ENCODE measurements at regions not wholly inside any gene's neighbourhood (a gene's known extent, or its start where the extent isn't known, plus 50 kb on each side); places are given as distances from the start of the nearest gene placed in this dataset.

GRCh38 chr13:97057176-97057575 is 62.9 kb upstream of the OXGR1 start:
- DNase-seq (ENCODE audit: low spot score in 2 of 2) (no peak), ATAC-seq (no peak)
- Mint-ChIP-seq H3K9me3 (peaks cover 0 to 5% of the 10 kb centered on the region in 2 donors), H3K36me3 (peaks cover 0 to 6% of the 10 kb centered on the region in 2 donors), H3K27ac (no peak overlapping the region)

DNA sequence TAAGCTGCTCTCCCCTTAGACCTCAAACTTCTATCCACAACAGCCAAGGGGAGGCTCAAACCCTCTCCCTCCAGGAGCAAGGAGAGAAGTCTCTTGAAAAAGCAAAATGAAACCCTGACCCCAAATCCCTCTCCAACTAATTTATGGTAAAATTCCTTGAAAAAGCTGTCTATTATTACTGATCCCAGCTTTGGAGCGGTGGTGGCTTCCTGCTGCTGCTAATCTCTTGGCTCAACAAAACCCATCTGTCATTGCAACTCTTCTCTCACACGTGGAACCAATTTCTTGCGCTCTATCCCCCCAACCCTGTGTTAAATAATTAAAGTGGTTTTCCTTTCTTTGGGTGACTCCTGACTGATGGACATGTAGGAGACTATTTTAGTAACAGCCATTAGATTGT is 64.1 kb upstream of the OXGR1 start:
- H3K9me3 Mint-ChIP-seq = peaks cover 0 to 8% of the 10 kb centered on the region in 2 donors
- ATAC-seq (no peak), DNase-seq (ENCODE audit: low spot score in 2 of 2) (no peak)
- no peak overlapping the region for H3K27ac Mint-ChIP-seq
- peaks cover 0 to 6% of the 10 kb centered on the region in 2 donors for H3K36me3 Mint-ChIP-seq

GRCh38 chr13:97058926-97059325 is 64.7 kb upstream of the OXGR1 start:
- no peak for ATAC-seq
- peaks cover 0 to 8% of the 10 kb centered on the region in 2 donors for H3K9me3 Mint-ChIP-seq

DNA sequence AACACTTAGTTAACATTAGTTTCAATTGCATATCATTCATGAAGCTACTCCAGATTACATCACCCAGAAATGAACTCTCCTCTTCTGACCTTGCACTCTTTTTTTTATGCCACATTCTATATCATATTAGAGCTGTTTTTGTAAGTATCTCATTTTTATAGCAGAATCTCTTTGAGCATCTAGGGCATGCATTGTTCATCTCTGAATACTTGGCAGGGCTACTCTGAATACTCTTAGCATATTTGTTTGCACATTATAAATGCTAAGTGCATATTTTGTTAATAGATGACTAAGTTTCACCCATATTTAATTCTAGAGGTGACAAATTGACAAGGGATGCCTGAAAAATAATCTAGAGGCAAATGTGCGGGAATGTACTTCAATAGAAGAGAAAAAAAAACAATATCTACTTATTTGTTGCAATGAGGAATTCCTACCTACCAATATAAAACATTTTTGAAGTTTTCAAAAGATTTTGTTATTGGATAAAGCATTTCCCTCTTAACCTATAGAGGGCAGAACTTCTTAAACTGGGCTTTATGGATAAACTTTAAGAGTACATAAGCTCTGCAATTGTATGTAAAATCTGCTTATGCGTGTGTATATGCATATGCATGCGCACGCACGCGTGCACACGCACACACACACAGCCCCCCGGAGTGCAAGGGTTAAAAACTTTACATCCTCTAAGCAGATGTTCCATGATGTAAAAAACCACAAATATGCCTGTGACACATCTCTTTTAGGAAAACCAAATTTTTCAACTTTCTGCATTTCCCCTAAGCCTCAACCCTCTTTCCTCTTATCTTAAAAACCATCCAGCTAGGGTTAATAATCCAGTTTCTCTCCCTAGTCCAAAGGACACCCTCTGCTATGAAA is 73.0 kb upstream of the OXGR1 start:
- H3K27ac Mint-ChIP-seq = no peak overlapping the region

More at GRCh38 chr13:97058926-97059325, 64.7 kb upstream of the OXGR1 start:
- Mint-ChIP-seq H3K36me3 (peaks cover 0 to 5% of the 10 kb centered on the region in 2 donors), H3K27ac (no peak overlapping the region)
- no peak for DNase-seq (ENCODE audit: low spot score in 2 of 2)

DNA sequence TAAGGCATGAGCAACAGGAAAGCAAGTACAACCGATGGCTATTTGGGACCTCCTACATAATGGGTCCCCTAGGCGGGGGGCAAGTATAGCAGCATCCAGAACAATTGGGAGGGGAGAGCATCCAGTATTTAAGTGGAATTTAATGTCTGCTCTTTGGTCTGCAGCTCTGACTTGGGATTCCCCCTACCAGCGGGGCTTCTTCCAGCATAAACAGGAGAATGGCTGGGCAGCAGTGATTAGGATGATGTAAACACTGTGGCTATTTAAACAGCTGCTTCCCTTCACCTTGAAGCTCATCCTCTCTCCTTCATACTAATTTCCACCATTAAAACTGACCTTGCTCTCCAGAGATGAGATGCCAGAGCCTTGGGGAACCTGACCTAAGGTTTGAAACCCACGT is 73.9 kb upstream of the OXGR1 start:
- Mint-ChIP-seq H3K27ac (no peak overlapping the region), H3K36me3 (no peaks in the 10 kb centered on the region), H3K9me3 (no peaks in the 10 kb centered on the region)
- DNase-seq (ENCODE audit: low spot score in 2 of 2) = no peak
- ATAC-seq = no peak

More for the DNA sequence above, 73.0 kb upstream of the OXGR1 start:
- H3K9me3 Mint-ChIP-seq = peaks cover 0 to 3% of the 10 kb centered on the region in 2 donors
- DNase-seq (ENCODE audit: low spot score in 2 of 2) (no peak), ATAC-seq (no peak)
- H3K36me3 Mint-ChIP-seq = no peaks in the 10 kb centered on the region

GRCh38 chr13:97069050-97069815 is 75.0 kb upstream of the OXGR1 start:
- H3K27ac Mint-ChIP-seq = no peak overlapping the region
- ATAC-seq = no peak
- H3K36me3 Mint-ChIP-seq = no peaks in the 10 kb centered on the region
- no peak for DNase-seq (ENCODE audit: low spot score in 2 of 2)
- H3K9me3 Mint-ChIP-seq = peaks cover under 1 to 1% of the 10 kb centered on the region in 2 donors

- H3K36me3 Mint-ChIP-seq = no peaks in the 10 kb centered on the region
- H3K9me3 Mint-ChIP-seq = peaks cover 5 to 7% of the 10 kb centered on the region in 2 donors
- H3K27ac Mint-ChIP-seq = no peak overlapping the region
- ATAC-seq (no peak), DNase-seq (ENCODE audit: low spot score in 2 of 2) (no peak)
These were observed 78.0 kb upstream of the OXGR1 start for GRCh38 chr13:97072297-97072696.

GRCh38 chr13:97074618-97075017 is 80.3 kb upstream of the OXGR1 start:
- ATAC-seq = no peak
- no peak overlapping the region for H3K27ac Mint-ChIP-seq

DNA sequence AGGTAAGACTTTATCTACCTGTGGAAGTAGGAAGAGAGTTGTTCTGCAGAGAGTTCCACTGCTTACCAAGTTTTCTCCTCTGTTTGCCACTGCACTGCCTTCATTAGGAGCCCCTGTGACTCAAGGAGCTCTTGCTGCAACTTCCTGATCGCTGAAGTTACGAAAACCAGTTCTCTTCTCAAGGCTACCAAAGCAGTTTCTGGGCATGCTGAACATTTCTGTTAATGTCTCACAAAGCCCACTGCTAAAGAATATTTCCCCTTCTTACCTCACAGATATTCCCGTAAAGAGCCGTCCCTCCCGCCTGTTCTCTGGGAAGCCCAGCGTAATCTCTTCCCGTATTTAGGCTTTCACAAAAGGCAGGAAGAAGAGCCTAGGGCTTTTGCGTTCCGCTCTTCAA is 82.6 kb upstream of the OXGR1 start:
- ATAC-seq (no peak), DNase-seq (ENCODE audit: low spot score in 2 of 2) (no peak)
- H3K36me3 Mint-ChIP-seq = no peaks in the 10 kb centered on the region
- H3K27ac Mint-ChIP-seq = no peak overlapping the region
- H3K9me3 Mint-ChIP-seq = peaks cover 5 to 7% of the 10 kb centered on the region in 2 donors

More at GRCh38 chr13:97074618-97075017, 80.3 kb upstream of the OXGR1 start:
- DNase-seq (ENCODE audit: low spot score in 2 of 2) = no peak
- Mint-ChIP-seq H3K9me3 (peaks cover 5 to 7% of the 10 kb centered on the region in 2 donors), H3K36me3 (no peaks in the 10 kb centered on the region)

- peaks cover 5 to 7% of the 10 kb centered on the region in 2 donors for H3K9me3 Mint-ChIP-seq
- DNase-seq (ENCODE audit: low spot score in 2 of 2) (no peak), ATAC-seq (no peak)
- H3K36me3 Mint-ChIP-seq = no peaks in the 10 kb centered on the region
- no peak overlapping the region for H3K27ac Mint-ChIP-seq
These were observed 83.1 kb upstream of the OXGR1 start for GRCh38 chr13:97077341-97077740.

- H3K27ac Mint-ChIP-seq = no peak overlapping the region
- no peak for DNase-seq (ENCODE audit: low spot score in 2 of 2)
- no peaks in the 10 kb centered on the region for H3K36me3 Mint-ChIP-seq
- ATAC-seq = no peak
- peaks cover 0 to 1% of the 10 kb centered on the region in 2 donors for H3K9me3 Mint-ChIP-seq
These were observed 85.5 kb upstream of the OXGR1 start for GRCh38 chr13:97079726-97080125.

GRCh38 chr13:97082461-97083207 is 88.4 kb upstream of the OXGR1 start:
- H3K9me3 Mint-ChIP-seq = no peaks in the 10 kb centered on the region
- no peak for DNase-seq (ENCODE audit: low spot score in 2 of 2)
- no peak overlapping the region for H3K27ac Mint-ChIP-seq
- no peak for ATAC-seq
- no peaks in the 10 kb centered on the region for H3K36me3 Mint-ChIP-seq

DNA sequence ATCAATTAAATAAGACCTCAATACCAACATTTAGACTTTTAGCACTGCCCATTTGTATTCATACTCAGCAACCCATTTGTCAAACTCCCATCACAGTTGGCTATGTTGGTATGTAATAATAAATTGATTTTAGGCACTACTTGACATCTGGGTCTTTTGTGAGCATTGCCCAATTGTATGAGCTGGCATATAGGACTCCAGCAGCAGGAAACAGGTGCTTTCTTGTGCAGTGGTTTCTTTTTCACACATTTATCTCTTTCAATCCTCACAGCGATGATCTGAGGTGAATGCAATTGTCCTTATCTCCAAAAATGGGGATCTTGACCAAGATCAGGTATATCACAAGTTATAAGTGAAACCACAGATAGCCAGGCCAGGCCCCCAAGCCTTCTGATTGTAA is 96.9 kb upstream of the OXGR1 start:
- Mint-ChIP-seq H3K36me3 (no peaks in the 10 kb centered on the region), H3K9me3 (peaks cover 0 to 6% of the 10 kb centered on the region in 2 donors), H3K27ac (no peak overlapping the region)
- ATAC-seq = no peak
- no peak for DNase-seq (ENCODE audit: low spot score in 2 of 2)

DNA sequence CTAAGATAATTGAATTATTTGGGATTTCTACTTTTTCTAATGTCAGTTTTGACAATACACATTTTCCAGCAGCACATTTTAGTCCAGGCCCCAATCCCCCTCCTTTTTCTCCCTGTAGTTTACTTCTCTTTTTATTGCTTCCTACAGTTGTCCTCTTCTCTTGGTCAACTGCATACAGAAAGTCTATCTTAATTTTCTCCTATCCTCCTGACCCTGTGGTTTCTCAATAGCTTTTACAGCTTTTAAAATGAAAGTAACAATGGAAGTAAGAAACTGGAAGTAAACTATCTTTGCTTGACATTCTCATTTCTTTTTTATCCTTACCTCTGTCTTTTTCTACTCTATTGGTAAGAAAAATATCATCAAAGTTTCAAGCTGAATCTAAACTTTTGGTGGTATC is 106.5 kb upstream of the OXGR1 start:
- Mint-ChIP-seq H3K27ac (no peak overlapping the region), H3K36me3 (peaks cover 5 to 7% of the 10 kb centered on the region in 2 donors), H3K9me3 (peaks cover 3 to 6% of the 10 kb centered on the region in 2 donors)
- no peak for ATAC-seq
- DNase-seq (ENCODE audit: low spot score in 2 of 2) = no peak

DNA sequence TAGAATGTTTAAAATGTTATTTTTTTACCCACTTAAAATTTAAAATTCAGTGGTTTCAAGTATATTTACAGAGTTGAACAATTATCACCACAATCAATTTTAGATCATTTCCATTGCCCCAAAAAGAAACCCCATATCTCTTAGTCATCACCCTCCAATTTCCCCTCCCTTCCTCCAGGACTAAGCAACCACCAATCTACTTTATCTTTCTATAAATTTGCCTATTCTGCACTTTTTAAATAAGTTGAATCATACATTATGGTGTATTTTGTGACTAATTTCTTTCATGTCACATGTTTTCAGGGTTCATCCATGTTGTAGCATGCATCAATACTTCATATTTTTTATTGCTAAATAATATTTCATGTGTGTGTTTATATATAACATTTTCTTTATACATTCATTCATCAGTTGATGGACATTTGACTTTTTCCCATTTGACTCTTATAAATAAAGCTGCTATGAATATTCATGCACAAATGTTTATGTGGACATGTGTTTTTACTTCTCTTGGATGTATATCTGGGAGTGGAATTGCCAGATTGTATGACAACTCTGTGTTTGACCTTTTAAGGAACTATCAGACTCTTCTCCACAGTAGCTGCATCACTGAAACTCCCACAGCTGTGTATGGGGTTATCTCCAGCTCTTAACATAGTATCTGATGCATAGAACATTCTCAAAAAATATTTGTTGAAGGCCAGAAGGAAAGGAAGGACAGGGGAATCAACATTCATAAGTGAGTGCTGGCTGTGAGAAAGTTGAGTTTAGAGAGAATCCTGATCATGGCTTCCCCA is 107.8 kb upstream of the OXGR1 start:
- no peak overlapping the region for H3K27ac Mint-ChIP-seq
- H3K36me3 Mint-ChIP-seq = peaks cover 5 to 7% of the 10 kb centered on the region in 2 donors
- DNase-seq (ENCODE audit: low spot score in 2 of 2) (no peak), ATAC-seq (no peak)
- H3K9me3 Mint-ChIP-seq = peaks cover 0 to 3% of the 10 kb centered on the region in 2 donors

GRCh38 chr13:97106323-97106722 is 112.0 kb upstream of the OXGR1 start:
- ATAC-seq (no peak), DNase-seq (ENCODE audit: low spot score in 2 of 2) (no peak)
- no peaks in the 10 kb centered on the region for H3K9me3 Mint-ChIP-seq
- H3K27ac Mint-ChIP-seq = no peak overlapping the region
- peaks cover under 1 to 5% of the 10 kb centered on the region in 2 donors for H3K36me3 Mint-ChIP-seq

Data from activated naive CD4-positive, alpha-beta T cell treated with anti-CD3 and anti-CD28 coated beads, Interleukin-2, amount 50 U/mL, for 72 hours (primary cell).